GM12878 (cell line): ENCODE measurements at regions not wholly inside any gene's neighbourhood (a gene's known extent, or its start where the extent isn't known, plus 50 kb on each side); places are given as distances from the start of the nearest gene placed in this dataset.

Source experiments
- ATAC-seq: fragments of 200-7000 bp; cut with Tn5 transposase; 3 replicates; pipeline ENCODE4 v1.9.1; 2020; ENCODE audit warnings: mild to moderate bottlenecking, moderate library complexity
- BruUV-seq: library from RNA; stranded (reverse); fragments of 400-500 nt; replicated peaks from 2 replicates; lab custom pipeline; 2021; lab: Mats Ljungman, UMichigan
- CTCF ChIA-PET: fragments of 300-600 bp; sonication (Branson Sonifier 250); formaldehyde crosslinking; extraction: SDS; loops from one replicate; lab custom pipeline; 2021; ENCODE audit warnings: inconsistent platforms; lab: Yijun Ruan, JAX
- POLR2A ChIA-PET: fragments of 350-600 bp; formaldehyde crosslinking; extraction: SDS; loops from one replicate; lab custom pipeline; 2021; ENCODE audit warnings: inconsistent platforms; lab: Charles Lee
- RAD21 ChIA-PET: fragments of 300-600 bp; sonication (Branson Sonifier 250); formaldehyde crosslinking; loops from one replicate; lab custom pipeline; 2023; ENCODE audit warnings: antibody characterized with exemption; ENCODE audit not compliant: unreplicated experiment; lab: Charles Lee
- SMC1A ChIA-PET: fragments of 300-600 bp; sonication (Branson Sonifier 250); formaldehyde crosslinking; loops from one replicate; lab custom pipeline; 2023; ENCODE audit not compliant: unreplicated experiment, uncharacterized antibody; lab: Charles Lee
- DNase-seq: peaks from one replicate; pipeline ENCODE4 v3.0.0-alpha.2; 2011; ENCODE audit warnings: low read depth, low spot score
- FAIRE-seq: peaks from 3 replicates; lab custom pipeline; 2011; peaks lifted over from hg19 to GRCh38; lab: Jason Lieb, UNC
- H2AFZ ChIP-seq: 2 replicates; pipeline ENCODE4 v1.6.0; 2011; ENCODE audit warnings: low read depth, low read length, control low read depth; ENCODE audit not compliant: control insufficient read depth
- H3K27ac ChIP-seq: 2 replicates; pipeline ENCODE4 v1.5.1; 2011; ENCODE audit warnings: control low read depth; ENCODE audit not compliant: control insufficient read depth, insufficient read depth
- H3K27me3 ChIP-seq, 2 experiments: replicated peaks in 1 of 2; 2 replicates each; pipeline versions ENCODE4 v1.6.0 to v1.6.1; 2011; ENCODE audit warnings: low read length in 1 of 2; ENCODE audit not compliant: control insufficient read depth in 2 of 2, insufficient read depth in 2 of 2
- H3K36me3 ChIP-seq, 2 experiments: 2 replicates each; pipeline ENCODE4 v1.5.1; 2011; ENCODE audit warnings: low read length in 1 of 2; ENCODE audit not compliant: control insufficient read depth in 2 of 2, insufficient read depth in 2 of 2
- H3K4me1 ChIP-seq: 2 replicates; pipeline ENCODE4 v1.6.1; 2011; ENCODE audit warnings: mild to moderate bottlenecking, low read length, moderate library complexity, mixed read lengths; ENCODE audit not compliant: control insufficient read depth, insufficient read depth
- H3K4me2 ChIP-seq: 2 replicates; pipeline ENCODE4 v1.6.0; 2011; ENCODE audit warnings: control low read depth; ENCODE audit not compliant: control insufficient read depth, insufficient read depth
- H3K4me3 ChIP-seq: fragments of 200-600 bp; sonication (generic); 2 replicates; pipeline ENCODE4 v1.5.1; 2016
- H3K79me2 ChIP-seq: 2 replicates; pipeline ENCODE4 v1.6.0; 2011; ENCODE audit warnings: low read length; ENCODE audit not compliant: control insufficient read depth, insufficient read depth
- H3K9ac ChIP-seq: 2 replicates; pipeline ENCODE4 v1.8.0; 2011; ENCODE audit warnings: low read length, control low read depth, mixed read lengths; ENCODE audit not compliant: control insufficient read depth, insufficient read depth
- H3K9me3 ChIP-seq: replicated peaks from 3 replicates; pipeline ENCODE4 v1.5.1; 2011; ENCODE audit warnings: mild to moderate bottlenecking, low read length; ENCODE audit not compliant: control insufficient read depth, insufficient read depth
- H4K20me1 ChIP-seq: 2 replicates; pipeline ENCODE4 v1.6.0; 2011; ENCODE audit not compliant: control insufficient read depth, insufficient read depth
- BCL11A ChIP-seq: IDR thresholded peaks from 2 replicates; pipeline ENCODE4 v1.6.1; 2011; ENCODE audit warnings: low read depth, low read length
- CHD2 ChIP-seq: IDR thresholded peaks from 2 replicates; pipeline ENCODE4 v1.6.1; 2011; ENCODE audit warnings: low read depth, low read length, improper control_type of control experiment, borderline replicate concordance
- CREB1 ChIP-seq: IDR thresholded peaks from 2 replicates; pipeline ENCODE4 v1.6.1; 2012; ENCODE audit warnings: low read depth, mild to moderate bottlenecking, inconsistent platforms
- E4F1 ChIP-seq: fragments of 450-650 bp; IDR thresholded peaks from 2 replicates; pipeline ENCODE4 v1.6.1; 2018; ENCODE audit warnings: borderline replicate concordance, mild to moderate bottlenecking; ENCODE audit not compliant: partially characterized antibody
- ESRRA ChIP-seq: IDR thresholded peaks from 2 replicates; pipeline ENCODE4 v1.6.1; 2012; ENCODE audit warnings: mild to moderate bottlenecking, low read length, improper control_type of control experiment
- ETV6 ChIP-seq, 2 experiments: fragments of 450-650 bp in 1 of 2; IDR thresholded peaks in 1 of 2; conservative IDR thresholded peaks in 1 of 2; 2 replicates each; pipeline ENCODE4 v1.6.1; 2014; ENCODE audit warnings: antibody characterized with exemption in 1 of 2, borderline replicate concordance in 1 of 2, low read depth in 1 of 2, mild to moderate bottlenecking in 1 of 2, moderate library complexity in 1 of 2
- FOS ChIP-seq: IDR thresholded peaks from 3 replicates; pipeline ENCODE4 v1.6.1; 2011; ENCODE audit warnings: borderline replicate concordance; ENCODE audit not compliant: insufficient read length; ENCODE audit errors: extremely low read depth
- HDAC2 ChIP-seq: fragments of 200-600 bp; sonication (generic); IDR thresholded peaks from 2 replicates; pipeline ENCODE4 v1.6.1; 2017
- HDAC6 ChIP-seq: fragments of 200-600 bp; sonication (generic); IDR thresholded peaks from one replicate; pipeline ENCODE4 v1.8.0; 2017; ENCODE audit warnings: antibody characterized with exemption; ENCODE audit not compliant: unreplicated experiment
- HDGF ChIP-seq: fragments of 450-650 bp; IDR thresholded peaks from 2 replicates; pipeline ENCODE4 v1.6.1; 2016; ENCODE audit warnings: antibody characterized with exemption
- MEF2A ChIP-seq: IDR thresholded peaks from 2 replicates; pipeline ENCODE4 v1.6.1; 2011; ENCODE audit warnings: low read depth, mild to moderate bottlenecking, low read length, moderate library complexity; ENCODE audit not compliant: insufficient read depth
- MTA2 ChIP-seq: fragments of 450-650 bp; IDR thresholded peaks from 2 replicates; pipeline ENCODE4 v1.6.1; 2016; ENCODE audit warnings: low read depth, mild to moderate bottlenecking, moderate library complexity
- MTA3 ChIP-seq: IDR thresholded peaks from 2 replicates; pipeline ENCODE4 v1.6.1; 2012; ENCODE audit warnings: low read length, inconsistent platforms, borderline replicate concordance
- MYC ChIP-seq: IDR thresholded peaks from 2 replicates; pipeline ENCODE4 v1.6.1; 2011; ENCODE audit warnings: mild to moderate bottlenecking, low read length, moderate library complexity, inconsistent platforms; ENCODE audit not compliant: insufficient read depth, insufficient replicate concordance, insufficient read length, severe bottlenecking
- NFYA ChIP-seq: IDR thresholded peaks from 2 replicates; pipeline ENCODE4 v1.6.1; 2011; ENCODE audit warnings: low read depth, mild to moderate bottlenecking, low read length, improper control_type of control experiment, borderline replicate concordance
- SMC3 ChIP-seq: IDR thresholded peaks from 2 replicates; pipeline ENCODE4 v1.6.1; 2011; ENCODE audit warnings: low read length, improper control_type of control experiment, borderline replicate concordance
- SPI1 ChIP-seq: IDR thresholded peaks from 2 replicates; pipeline ENCODE4 v1.6.1; 2011; ENCODE audit warnings: low read depth, mild to moderate bottlenecking, low read length, moderate library complexity, borderline replicate concordance; ENCODE audit not compliant: insufficient read depth
- WGBS: methylation state at CpG from one replicate; pipeline ENCODE4 v1.1.6; 2016; ENCODE audit warnings: low lambda C conversion rate; ENCODE audit not compliant: insufficient replicate concordance, insufficient coverage; ENCODE audit errors: missing lambda C conversion rate; 5-methylcytosine and 5-hydroxymethylcytosine counted together
- in situ Hi-C: fragments of 300-500 bp; cut with MboI; formaldehyde crosslinking; loops from 9 replicates; pipeline ENCODE4 v1.14.3; 2018; ENCODE audit warnings: mixed read lengths
- intact Hi-C: fragments of 100-400 bp; cut with micrococcal nuclease; formaldehyde crosslinking; loops from one replicate; pipeline ENCODE4 v1.14.2; 2022; ENCODE audit not compliant: unreplicated experiment
- TF ChIP-seq, protein P1 (sequence below): fragments of 450-650 bp; formaldehyde crosslinking; IDR thresholded peaks from 2 replicates; pipeline ENCODE4 v1.4.0; 2020; ENCODE audit warnings: mild to moderate bottlenecking, moderate library complexity
- TF ChIP-seq, protein P2 (sequence below): IDR thresholded peaks from 2 replicates; pipeline ENCODE4 v1.6.1; 2012; ENCODE audit warnings: low read depth, low read length, improper control_type of control experiment

- BruUV-seq = no TSS peak
- ATAC-seq = no peak
- Histone ChIP-seq H3K27me3 (no peaks in the 10 kb centered on the region), H2AFZ (no peak overlapping the region), H3K4me3 (no peak overlapping the region), H3K9ac (no peak overlapping the region), H3K9me3 (no peaks in the 10 kb centered on the region)
- RAD21 ChIA-PET = no interaction called here
- CTCF ChIA-PET = no interaction called here
- FAIRE-seq = no peak
- intact Hi-C loops = no loop called here
- no peak for TF ChIP-seq BCL11A
- TF ChIP-seq MYC = no peak
- TF ChIP-seq SPI1 = no peak
- TF ChIP-seq MTA3 = no peak
- no peak for TF ChIP-seq CREB1
- TF ChIP-seq MTA2 = no peak
- no peak for TF ChIP-seq SMC3
- TF ChIP-seq FOS = no peak
- TF ChIP-seq HDAC6 = no peak
- TF ChIP-seq, protein P1, sequence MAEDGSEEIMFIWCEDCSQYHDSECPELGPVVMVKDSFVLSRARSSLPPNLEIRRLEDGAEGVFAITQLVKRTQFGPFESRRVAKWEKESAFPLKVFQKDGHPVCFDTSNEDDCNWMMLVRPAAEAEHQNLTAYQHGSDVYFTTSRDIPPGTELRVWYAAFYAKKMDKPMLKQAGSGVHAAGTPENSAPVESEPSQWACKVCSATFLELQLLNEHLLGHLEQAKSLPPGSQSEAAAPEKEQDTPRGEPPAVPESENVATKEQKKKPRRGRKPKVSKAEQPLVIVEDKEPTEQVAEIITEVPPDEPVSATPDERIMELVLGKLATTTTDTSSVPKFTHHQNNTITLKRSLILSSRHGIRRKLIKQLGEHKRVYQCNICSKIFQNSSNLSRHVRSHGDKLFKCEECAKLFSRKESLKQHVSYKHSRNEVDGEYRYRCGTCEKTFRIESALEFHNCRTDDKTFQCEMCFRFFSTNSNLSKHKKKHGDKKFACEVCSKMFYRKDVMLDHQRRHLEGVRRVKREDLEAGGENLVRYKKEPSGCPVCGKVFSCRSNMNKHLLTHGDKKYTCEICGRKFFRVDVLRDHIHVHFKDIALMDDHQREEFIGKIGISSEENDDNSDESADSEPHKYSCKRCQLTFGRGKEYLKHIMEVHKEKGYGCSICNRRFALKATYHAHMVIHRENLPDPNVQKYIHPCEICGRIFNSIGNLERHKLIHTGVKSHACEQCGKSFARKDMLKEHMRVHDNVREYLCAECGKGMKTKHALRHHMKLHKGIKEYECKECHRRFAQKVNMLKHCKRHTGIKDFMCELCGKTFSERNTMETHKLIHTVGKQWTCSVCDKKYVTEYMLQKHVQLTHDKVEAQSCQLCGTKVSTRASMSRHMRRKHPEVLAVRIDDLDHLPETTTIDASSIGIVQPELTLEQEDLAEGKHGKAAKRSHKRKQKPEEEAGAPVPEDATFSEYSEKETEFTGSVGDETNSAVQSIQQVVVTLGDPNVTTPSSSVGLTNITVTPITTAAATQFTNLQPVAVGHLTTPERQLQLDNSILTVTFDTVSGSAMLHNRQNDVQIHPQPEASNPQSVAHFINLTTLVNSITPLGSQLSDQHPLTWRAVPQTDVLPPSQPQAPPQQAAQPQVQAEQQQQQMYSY = no peak
- TF ChIP-seq HDGF = no peak
- no peak for TF ChIP-seq NFYA
- no peak for TF ChIP-seq MEF2A
- no peak for TF ChIP-seq ESRRA
- no peak for TF ChIP-seq ETV6 (conservative IDR thresholded peaks at IDR 0.05 in 1 of 2, IDR thresholded peaks at IDR 0.05 in 1 of 2; ENCODE audit: borderline replicate concordance in 1 of 2, low read depth in 1 of 2)
- TF ChIP-seq E4F1 = no peak
- no peak for TF ChIP-seq CHD2
- TF ChIP-seq, protein P2, sequence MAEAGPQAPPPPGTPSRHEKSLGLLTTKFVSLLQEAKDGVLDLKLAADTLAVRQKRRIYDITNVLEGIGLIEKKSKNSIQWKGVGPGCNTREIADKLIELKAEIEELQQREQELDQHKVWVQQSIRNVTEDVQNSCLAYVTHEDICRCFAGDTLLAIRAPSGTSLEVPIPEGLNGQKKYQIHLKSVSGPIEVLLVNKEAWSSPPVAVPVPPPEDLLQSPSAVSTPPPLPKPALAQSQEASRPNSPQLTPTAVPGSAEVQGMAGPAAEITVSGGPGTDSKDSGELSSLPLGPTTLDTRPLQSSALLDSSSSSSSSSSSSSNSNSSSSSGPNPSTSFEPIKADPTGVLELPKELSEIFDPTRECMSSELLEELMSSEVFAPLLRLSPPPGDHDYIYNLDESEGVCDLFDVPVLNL = no peak
- TF ChIP-seq HDAC2 = no peak
- TF ChIP-seq, all 136 proteins: peak for 0
- no peak overlapping the region for H3K27ac ChIP-seq
- H3K79me2 ChIP-seq = no peaks in the 10 kb centered on the region
- H3K4me1 ChIP-seq = no peaks in the 10 kb centered on the region
- DNase-seq = no peak
- WGBS = 0% methylated on average over 8 of the region's 8 CpGs
- POLR2A ChIA-PET = no interaction called here
- in situ Hi-C loops = no loop called here
- no peaks in the 10 kb centered on the region for H3K36me3 ChIP-seq
- SMC1A ChIA-PET = interaction anchor here (1.3 to 1.7 kb wide), 2 partner anchors 9 to 13 kb away, joined by 5 read pairs; no protein-coding TSS in a partner anchor
- no peak overlapping the region for H3K4me2 ChIP-seq
- no peaks in the 10 kb centered on the region for H4K20me1 ChIP-seq
These were observed 162.8 kb upstream of the CDH11 start for GRCh38 chr16:65284626-65285025.
